ENCODE measurements at regions not wholly inside any gene's neighbourhood (a gene's known extent, or its start where the extent isn't known, plus 50 kb on each side); places are given as distances from the start of the nearest gene placed in this dataset.

GRCh38 chr20:58140787-58141425, 87.5 kb downstream of the ANKRD60 start:
- TF ChIP-seq CTCF (optimal IDR thresholded peaks at IDR 0.05 in 1 of 3, IDR thresholded peaks at IDR 0.05 in 1 of 3, conservative IDR thresholded peaks at IDR 0.05 in 1 of 3; ENCODE audit: extremely low read depth in 1 of 3, insufficient read depth in 2 of 3, low read length in 3 of 3) (no peak), EZH2 (IDR thresholded peaks at IDR 0.05; ENCODE audit: low read length) (no peak)
